ENCODE measurements at regions not wholly inside any gene's neighbourhood (a gene's known extent, or its start where the extent isn't known, plus 50 kb on each side); places are given as distances from the start of the nearest gene placed in this dataset.
"Not testable (repeated sequence)": the region's sequence is repeated elsewhere in the genome, so short reads cannot be mapped to it uniquely, and the experiment has no call there.

GRCh38 chr13:62367971-62368370 is 952.3 kb upstream of the PCDH20 start:
- DNase-seq = not testable (repeated sequence)

- DNase-seq = no peak
These were observed 945.0 kb upstream of the PCDH20 start for GRCh38 chr13:62360609-62361008.

GRCh38 chr13:62358646-62358932 is 942.9 kb upstream of the PCDH20 start:
- no peak for DNase-seq

GRCh38 chr13:62357887-62358645 is 942.4 kb upstream of the PCDH20 start:
- DNase-seq = no peak

- DNase-seq = no peak
These were observed 941.3 kb upstream of the PCDH20 start for GRCh38 chr13:62356977-62357376.

- DNase-seq = no peak
These were observed 921.6 kb upstream of the PCDH20 start for GRCh38 chr13:62337109-62337880.

GRCh38 chr13:62336507-62336906 is 920.9 kb upstream of the PCDH20 start:
- DNase-seq = no peak

GRCh38 chr13:62333466-62333865 is 917.8 kb upstream of the PCDH20 start:
- DNase-seq = no peak

GRCh38 chr13:62331384-62331783 is 915.7 kb upstream of the PCDH20 start:
- DNase-seq = no peak

GRCh38 chr13:62327367-62327766 is 911.7 kb upstream of the PCDH20 start:
- no peak for DNase-seq

GRCh38 chr13:62324842-62325241 is 909.2 kb upstream of the PCDH20 start:
- no peak for DNase-seq

- no peak for DNase-seq
These were observed 906.2 kb upstream of the PCDH20 start for GRCh38 chr13:62321895-62322294.

- DNase-seq = no peak
These were observed 905.5 kb upstream of the PCDH20 start for GRCh38 chr13:62321139-62321538.

GRCh38 chr13:62320129-62321108 is 904.8 kb upstream of the PCDH20 start:
- DNase-seq = no peak

GRCh38 chr13:62309904-62310303 is 894.3 kb upstream of the PCDH20 start:
- no peak for DNase-seq

- no peak for DNase-seq
These were observed 890.1 kb upstream of the PCDH20 start for GRCh38 chr13:62305756-62306155.

- no peak for DNase-seq
These were observed 886.7 kb upstream of the PCDH20 start for GRCh38 chr13:62302341-62302740.

- no peak for DNase-seq
These were observed 884.3 kb upstream of the PCDH20 start for GRCh38 chr13:62299988-62300387.

GRCh38 chr13:62296812-62297211 is 881.2 kb upstream of the PCDH20 start:
- no peak for DNase-seq

GRCh38 chr13:62294244-62294643 is 878.6 kb upstream of the PCDH20 start:
- DNase-seq = no peak

GRCh38 chr13:62292714-62293480 is 877.2 kb upstream of the PCDH20 start:
- DNase-seq = no peak

GRCh38 chr13:62290542-62290941 is 874.9 kb upstream of the PCDH20 start:
- no peak for DNase-seq

GRCh38 chr13:62287764-62288163 is 872.1 kb upstream of the PCDH20 start:
- DNase-seq = no peak
